T47D (cell line): ENCODE measurements at regions not wholly inside any gene's neighbourhood (a gene's known extent, or its start where the extent isn't known, plus 50 kb on each side); places are given as distances from the start of the nearest gene placed in this dataset.
"Not testable (repeated sequence)": the region's sequence is repeated elsewhere in the genome, so short reads cannot be mapped to it uniquely, and the experiment has no call there.

Experiments
- DNase-seq, 2 experiments: peaks; one replicate each; pipeline versions ENCODE4 v3.0.0 to v3.0.0-alpha.2; 2011 to 2012; ENCODE audit warnings: low read depth in 1 of 2, low spot score in 1 of 2
- JUND ChIP-seq: IDR thresholded peaks from 2 replicates; pipeline ENCODE4 v1.6.1; 2012; ENCODE audit warnings: low read depth
- in situ Hi-C: cut with HindIII; loops from 2 replicates; pipeline ENCODE4 v1.10.0; 2016; ENCODE audit warnings: low sequenced_read_pairs, low pct_unique_long_range_greater_than_20kb

DNA sequence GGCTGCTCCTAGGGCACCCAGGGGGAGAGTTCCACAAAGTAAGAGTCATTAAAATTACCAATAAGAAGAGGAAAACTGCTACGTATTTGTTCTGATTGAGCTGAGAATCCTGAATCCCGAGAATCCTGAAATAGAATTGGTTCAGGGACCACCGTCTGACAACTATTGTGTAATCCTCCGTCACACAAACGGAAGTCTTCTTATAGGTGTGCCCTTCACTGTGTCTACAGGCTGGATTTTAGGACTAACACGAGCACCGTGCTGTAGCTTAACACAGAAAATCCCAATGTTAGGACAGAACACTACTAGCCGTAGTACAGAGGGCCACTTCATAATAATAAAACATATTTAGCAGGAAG lies 50.6 kb upstream of the RNF182 start:
- no peak for TF ChIP-seq JUND
- DNase-seq = peak in 1 of 2 experiments; percentile 7
- in situ Hi-C loops = no loop called here

DNA sequence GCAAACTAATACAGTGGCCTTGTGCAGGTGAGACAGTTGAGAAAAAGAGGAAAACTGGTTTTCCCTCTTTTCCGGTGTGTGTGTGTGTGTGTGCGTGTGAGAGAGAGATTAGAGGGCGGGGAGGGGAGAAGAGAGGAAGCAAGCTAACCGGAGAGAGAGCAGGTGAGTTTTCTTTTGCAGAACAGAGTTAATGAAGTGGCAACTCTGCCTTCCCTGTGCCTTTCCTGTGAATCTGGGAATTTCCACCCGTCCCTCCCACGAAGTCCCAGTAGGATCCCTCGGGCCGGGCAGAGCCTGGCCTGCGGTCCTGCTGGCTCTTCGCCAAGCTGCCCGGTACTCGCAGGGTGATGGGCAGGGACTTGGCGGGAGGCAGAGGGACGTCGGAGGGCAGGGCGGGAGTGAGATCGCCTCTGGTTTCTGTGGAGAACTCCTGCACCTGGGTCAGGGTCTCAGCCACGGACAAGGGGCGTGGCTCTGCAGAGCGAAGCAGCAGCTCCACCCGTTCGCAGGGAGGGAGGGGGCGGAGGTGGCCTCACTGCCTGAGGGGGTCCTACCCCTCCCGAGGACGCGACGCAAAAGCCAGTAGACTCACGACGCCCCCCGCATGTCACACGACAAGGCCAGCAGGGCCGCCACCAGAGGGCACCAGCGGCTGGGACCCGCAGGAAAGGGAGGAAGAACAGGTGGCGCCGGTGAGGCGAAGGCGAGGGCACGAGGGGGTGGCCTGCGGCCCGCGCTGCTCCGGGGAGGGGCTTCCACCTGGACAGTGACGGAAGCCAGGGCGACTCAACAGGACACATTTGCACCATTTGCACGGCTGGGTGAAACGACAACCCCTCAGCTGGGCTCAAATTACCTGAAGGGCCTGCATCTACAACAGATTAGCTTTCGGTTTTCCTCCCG lies 51.2 kb upstream of the RNF182 start:
- in situ Hi-C loops = no loop called here
- TF ChIP-seq JUND = no peak
- peak; percentile 85 to 88 for DNase-seq

DNA sequence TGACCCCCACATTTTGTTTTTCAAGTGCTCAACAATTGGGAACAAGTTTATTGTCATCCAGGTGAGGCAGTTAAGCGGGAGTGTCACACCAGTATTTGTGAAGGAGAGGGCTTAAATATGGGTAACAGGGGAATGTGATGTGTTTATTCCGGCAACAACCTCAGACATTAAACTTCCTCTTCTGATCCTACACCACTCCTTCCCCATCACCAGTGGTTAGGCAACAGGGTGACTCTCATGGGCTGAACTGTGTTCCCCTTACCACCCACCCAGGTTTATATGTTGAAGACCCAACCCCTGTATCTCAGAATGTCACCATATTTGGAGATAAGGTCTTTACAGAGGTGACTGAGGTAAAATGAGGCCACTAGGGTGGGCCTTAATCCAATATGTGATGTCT lies 52.1 kb upstream of the RNF182 start:
- no peak for DNase-seq
- TF ChIP-seq JUND = no peak
- in situ Hi-C loops = no loop called here

DNA sequence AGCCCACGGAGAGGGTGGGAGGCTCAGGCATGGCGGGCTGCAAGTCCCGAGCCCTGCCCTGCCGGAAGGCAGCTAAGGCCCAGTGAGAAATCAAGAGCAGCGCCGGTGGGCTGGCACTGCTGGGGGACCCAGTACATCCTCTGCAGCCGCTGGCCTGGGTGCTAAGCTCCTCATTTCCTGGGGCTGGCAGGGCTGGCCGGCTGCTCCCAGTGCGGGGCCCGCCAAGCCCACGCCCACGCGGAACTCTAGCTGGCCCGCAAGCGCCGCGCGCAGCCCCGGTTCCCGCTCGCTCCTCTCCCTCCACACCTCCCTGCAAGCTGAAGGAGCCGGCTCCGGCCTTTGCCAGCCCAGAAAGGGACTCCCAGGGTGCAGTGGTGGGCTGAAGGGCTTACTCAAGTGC lies 52.7 kb upstream of the RNF182 start:
- DNase-seq, in situ Hi-C loops: not testable (repeated sequence)

DNA sequence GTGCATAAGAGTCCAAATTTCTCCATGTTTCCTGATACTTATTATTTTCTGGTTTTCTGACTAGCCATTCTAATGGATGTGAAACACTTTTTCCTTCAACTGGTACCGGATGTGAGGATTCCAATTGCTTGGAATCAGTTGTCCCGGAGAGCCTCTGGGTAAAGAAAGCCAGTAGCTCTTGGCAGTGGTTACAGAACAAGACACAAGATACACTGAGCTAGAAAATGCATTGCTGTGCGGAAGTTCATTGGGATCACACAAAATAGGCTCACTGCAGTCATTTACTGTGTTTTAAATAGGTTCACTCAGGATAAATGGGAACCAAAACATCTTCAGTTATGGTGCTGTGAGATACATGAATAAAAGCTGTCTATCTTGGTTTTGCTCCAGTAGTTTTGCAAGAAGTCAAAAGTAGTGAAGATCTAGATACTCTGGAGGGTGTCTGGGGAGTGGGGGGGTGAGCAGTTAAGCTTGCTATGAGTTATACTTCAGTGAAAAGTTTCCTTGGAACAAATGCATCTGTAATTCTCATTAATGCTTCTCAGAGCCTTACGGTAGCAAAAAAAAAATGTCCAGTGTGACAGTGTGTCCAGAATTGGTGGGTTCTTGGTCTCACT lies 54.4 kb upstream of the RNF182 start:
- TF ChIP-seq JUND = no peak
- no peak for DNase-seq
- in situ Hi-C loops = no loop called here

DNA sequence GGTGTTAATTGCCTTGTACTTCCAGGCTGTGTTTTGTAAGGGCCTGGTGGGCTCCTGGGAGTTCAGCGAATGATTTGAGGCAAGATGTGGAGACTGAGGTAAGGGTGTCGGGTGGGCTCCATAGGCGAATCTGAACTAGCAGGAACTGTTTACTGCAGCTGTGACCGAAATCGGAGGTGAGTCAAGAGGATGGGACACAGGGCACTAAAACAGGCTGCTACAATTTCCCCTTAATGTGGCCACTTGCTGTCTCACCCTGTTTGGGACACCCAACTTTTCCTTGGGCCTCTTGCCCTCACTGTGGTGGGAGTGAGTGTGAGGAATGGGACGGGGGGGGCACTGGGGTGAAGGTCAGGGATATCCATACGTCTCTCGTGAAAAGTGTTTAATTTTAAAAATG lies 53.9 kb upstream of the MCUR1 start:
- in situ Hi-C loops = no loop called here
- no peak for DNase-seq
- TF ChIP-seq JUND = no peak

DNA sequence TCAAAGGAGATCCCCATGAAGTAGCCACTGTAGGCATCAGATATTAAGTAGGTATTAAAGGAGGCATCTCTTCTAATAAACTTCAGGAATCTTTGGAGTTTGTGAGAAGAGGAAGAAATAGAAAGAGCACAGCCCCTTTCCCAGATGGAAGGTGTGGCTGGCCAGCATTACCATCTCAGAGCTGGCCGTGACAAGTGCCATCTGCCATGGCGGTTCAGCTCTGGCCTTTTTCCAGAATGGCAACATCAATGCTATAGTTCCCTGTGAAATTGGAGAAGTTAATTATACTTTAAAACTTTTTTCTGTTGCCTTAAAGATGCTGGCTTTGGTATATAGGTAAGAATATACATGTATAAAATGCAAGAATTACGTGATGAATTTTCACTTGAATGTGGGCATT lies 51.9 kb upstream of the MCUR1 start:
- no peak for TF ChIP-seq JUND
- DNase-seq = no peak
- in situ Hi-C loops = no loop called here

DNA sequence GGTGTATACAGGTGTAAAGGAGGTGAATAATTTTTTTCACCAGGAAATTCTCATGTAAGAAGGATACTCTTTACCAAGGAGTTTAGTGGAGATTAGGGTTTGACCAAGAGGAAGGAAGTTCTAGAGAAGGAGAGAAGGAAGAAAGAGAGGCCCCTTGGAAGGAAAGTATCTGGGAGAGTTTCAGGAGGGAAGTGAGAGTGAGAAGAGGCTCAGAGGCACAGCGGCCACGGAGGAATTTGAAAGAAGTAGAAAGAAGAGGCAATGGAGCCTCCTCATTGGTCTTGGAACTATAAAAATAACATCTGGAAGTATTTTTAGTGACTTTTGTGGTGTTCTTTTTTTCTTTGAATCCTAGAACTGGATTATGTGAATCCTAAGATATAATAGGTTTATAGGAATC lies 50.8 kb upstream of the MCUR1 start:
- no peak for TF ChIP-seq JUND
- in situ Hi-C loops = no loop called here

DNA sequence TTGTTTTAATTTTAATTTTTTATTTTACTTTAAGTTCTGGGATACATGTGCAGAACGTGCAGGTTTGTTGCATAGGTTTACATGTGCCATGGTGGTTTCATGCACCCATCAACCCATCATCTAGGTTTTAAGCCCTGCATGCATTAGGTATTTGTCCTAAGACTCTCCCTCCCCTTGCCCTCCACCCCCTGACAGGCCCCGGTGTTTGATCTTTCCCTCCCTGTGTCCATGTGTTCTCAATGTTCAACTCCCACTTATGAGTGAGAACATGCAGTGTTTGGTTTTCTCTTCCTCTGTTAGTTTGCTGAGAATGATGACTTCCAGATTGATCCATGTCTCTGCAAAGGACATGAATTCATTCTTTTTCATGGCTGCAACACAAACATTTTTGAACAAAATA lies 50.3 kb upstream of the MCUR1 start:
- in situ Hi-C loops, DNase-seq: not testable (repeated sequence)

More for the DNA sequence above, 50.8 kb upstream of the MCUR1 start:
- no peak for DNase-seq
